ENCODE measurements at regions not wholly inside any gene's neighbourhood (a gene's known extent, or its start where the extent isn't known, plus 50 kb on each side); places are given as distances from the start of the nearest gene placed in this dataset.

DNA sequence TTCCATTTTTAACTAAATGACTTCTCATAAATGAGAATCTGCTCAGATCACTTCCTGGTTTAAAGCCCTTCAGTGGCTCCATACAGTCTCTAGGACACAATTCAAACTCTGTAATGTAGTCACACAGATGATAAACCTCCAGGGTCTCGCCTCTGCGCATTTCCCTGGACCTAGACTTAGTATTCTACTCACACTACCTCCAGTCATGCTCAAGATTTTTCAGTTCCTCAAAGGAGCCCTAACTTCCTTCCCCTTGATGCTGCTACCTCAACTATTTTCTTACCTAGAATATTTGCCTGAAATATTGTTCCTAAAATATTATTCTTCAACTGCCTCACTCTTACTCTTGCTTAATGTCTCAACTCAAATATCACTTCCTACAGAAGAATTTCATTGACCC is 86.7 kb upstream of the TPP2 start:
- TF ChIP-seq, protein P1, sequence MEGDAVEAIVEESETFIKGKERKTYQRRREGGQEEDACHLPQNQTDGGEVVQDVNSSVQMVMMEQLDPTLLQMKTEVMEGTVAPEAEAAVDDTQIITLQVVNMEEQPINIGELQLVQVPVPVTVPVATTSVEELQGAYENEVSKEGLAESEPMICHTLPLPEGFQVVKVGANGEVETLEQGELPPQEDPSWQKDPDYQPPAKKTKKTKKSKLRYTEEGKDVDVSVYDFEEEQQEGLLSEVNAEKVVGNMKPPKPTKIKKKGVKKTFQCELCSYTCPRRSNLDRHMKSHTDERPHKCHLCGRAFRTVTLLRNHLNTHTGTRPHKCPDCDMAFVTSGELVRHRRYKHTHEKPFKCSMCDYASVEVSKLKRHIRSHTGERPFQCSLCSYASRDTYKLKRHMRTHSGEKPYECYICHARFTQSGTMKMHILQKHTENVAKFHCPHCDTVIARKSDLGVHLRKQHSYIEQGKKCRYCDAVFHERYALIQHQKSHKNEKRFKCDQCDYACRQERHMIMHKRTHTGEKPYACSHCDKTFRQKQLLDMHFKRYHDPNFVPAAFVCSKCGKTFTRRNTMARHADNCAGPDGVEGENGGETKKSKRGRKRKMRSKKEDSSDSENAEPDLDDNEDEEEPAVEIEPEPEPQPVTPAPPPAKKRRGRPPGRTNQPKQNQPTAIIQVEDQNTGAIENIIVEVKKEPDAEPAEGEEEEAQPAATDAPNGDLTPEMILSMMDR (IDR thresholded peaks at IDR 0.05): no peak
- TF ChIP-seq EZH2 (IDR thresholded peaks at IDR 0.05): no peak

Data from neural progenitor cell (in vitro differentiated cells).